ENCODE measurements at regions not wholly inside any gene's neighbourhood (a gene's known extent, or its start where the extent isn't known, plus 50 kb on each side); places are given as distances from the start of the nearest gene placed in this dataset.
"Not testable (repeated sequence)": the region's sequence is repeated elsewhere in the genome, so short reads cannot be mapped to it uniquely, and the experiment has no call there.

DNA sequence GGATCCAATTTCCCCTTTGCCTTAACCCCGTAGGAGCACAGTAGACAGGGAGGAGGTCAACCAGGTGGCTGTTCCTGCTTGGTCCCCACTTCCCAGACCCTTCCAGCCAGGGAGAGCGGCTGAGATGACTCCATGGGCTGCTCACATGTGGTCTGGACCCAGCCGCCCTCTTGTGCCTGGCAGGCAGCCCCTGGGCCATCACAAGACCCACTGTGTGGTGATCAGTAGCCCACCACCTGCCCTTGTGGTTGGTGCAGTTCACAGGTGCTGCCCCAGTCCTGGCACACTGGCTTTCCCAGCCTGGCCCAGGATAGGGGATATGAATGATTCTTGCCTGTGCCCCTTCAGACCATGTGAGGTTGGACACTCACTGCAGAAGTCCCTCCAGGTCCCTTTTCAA lies 1556.7 kb downstream of the FOXD4L5 start:
- no peak for DNase-seq
- Histone ChIP-seq H2BK15ac (ENCODE audit: low read depth, low read length) (no peak overlapping the region), H2AK5ac (ENCODE audit: insufficient read length, low read length) (no peak overlapping the region), H3K56ac (ENCODE audit: insufficient read length, low read depth, low read length) (no peak overlapping the region), H3K18ac (ENCODE audit: insufficient read length, low read depth, low read length) (no peak overlapping the region), H4K91ac (ENCODE audit: insufficient read length, low read depth, low read length) (no peak overlapping the region), H3K4me2 (ENCODE audit: insufficient read depth, insufficient read length, low read length) (no peak overlapping the region), H3K4me1 (ENCODE audit: insufficient read depth, low read length) (no peaks in the 10 kb centered on the region), H3T11ph (ENCODE audit: low read length) (no peak overlapping the region), H4K8ac (replicated peaks; ENCODE audit: insufficient read length, low read depth, low read length) (no peak overlapping the region), H3K79me1 (ENCODE audit: insufficient read depth, low read depth, low read length, poor library complexity, severe bottlenecking) (no peaks in the 10 kb centered on the region), H4K5ac (ENCODE audit: insufficient read length, low read depth, low read length) (no peak overlapping the region), H3K23ac (ENCODE audit: insufficient read length, low read depth, low read length) (no peak overlapping the region), H3K79me2 (ENCODE audit: insufficient read depth, low read length) (no peaks in the 10 kb centered on the region), H2BK12ac (ENCODE audit: insufficient read length, low read depth, low read length) (no peak overlapping the region), H3K27ac (ENCODE audit: insufficient read length, low read depth, low read length) (no peak overlapping the region), H3K4ac (ENCODE audit: low read depth, low read length) (no peak overlapping the region), H3K14ac (ENCODE audit: insufficient read depth, low read length) (no peak overlapping the region), H2BK20ac (ENCODE audit: low read depth, low read length, poor library complexity, severe bottlenecking) (no peak overlapping the region), H3K9me3 (ENCODE audit: control insufficient read depth, low read depth, low read length) (peaks cover 12% of the 10 kb centered on the region), H2BK120ac (ENCODE audit: low read depth, low read length, poor library complexity, severe bottlenecking) (no peak overlapping the region), H4K20me1 (ENCODE audit: control insufficient read depth, insufficient read depth, insufficient read length) (no peaks in the 10 kb centered on the region), H3K23me2 (ENCODE audit: insufficient read length, low read depth, low read length, poor library complexity, severe bottlenecking) (no peaks in the 10 kb centered on the region), H3K27me3 (ENCODE audit: insufficient read depth, low read length) (no peaks in the 10 kb centered on the region), H2BK5ac (ENCODE audit: insufficient read length, low read length) (no peak overlapping the region), H3K9ac (ENCODE audit: extremely low read depth, insufficient read length, low read length) (no peak overlapping the region), H2AFZ (ENCODE audit: low read length) (no peak overlapping the region)
- no CpG with 5 or more reads among the region's 3 CpGs for WGBS (ENCODE audit: extremely low coverage, insufficient read length, low lambda C conversion rate)
- no peaks in the 10 kb centered on the region for H3K4me1 Mint-ChIP-seq
- no peak overlapping the region for H3K4me3 Mint-ChIP-seq
- H3K9me3 Mint-ChIP-seq = peaks cover 51 to 67% of the 10 kb centered on the region in 2 experiments
- H3K27me3 Mint-ChIP-seq (ENCODE audit: low read depth) = no peaks in the 10 kb centered on the region; the same call in 1 of the 2 replicates
- no peaks in the 10 kb centered on the region; a peak in 1 of 7 replicates for H3K36me3 Mint-ChIP-seq (ENCODE audit: insufficient read depth in 1 of 3, low read depth in 3 of 3)
- TF ChIP-seq, protein P1, sequence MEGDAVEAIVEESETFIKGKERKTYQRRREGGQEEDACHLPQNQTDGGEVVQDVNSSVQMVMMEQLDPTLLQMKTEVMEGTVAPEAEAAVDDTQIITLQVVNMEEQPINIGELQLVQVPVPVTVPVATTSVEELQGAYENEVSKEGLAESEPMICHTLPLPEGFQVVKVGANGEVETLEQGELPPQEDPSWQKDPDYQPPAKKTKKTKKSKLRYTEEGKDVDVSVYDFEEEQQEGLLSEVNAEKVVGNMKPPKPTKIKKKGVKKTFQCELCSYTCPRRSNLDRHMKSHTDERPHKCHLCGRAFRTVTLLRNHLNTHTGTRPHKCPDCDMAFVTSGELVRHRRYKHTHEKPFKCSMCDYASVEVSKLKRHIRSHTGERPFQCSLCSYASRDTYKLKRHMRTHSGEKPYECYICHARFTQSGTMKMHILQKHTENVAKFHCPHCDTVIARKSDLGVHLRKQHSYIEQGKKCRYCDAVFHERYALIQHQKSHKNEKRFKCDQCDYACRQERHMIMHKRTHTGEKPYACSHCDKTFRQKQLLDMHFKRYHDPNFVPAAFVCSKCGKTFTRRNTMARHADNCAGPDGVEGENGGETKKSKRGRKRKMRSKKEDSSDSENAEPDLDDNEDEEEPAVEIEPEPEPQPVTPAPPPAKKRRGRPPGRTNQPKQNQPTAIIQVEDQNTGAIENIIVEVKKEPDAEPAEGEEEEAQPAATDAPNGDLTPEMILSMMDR (conservative IDR thresholded peaks at IDR 0.05) = no peak
- H3K27ac Mint-ChIP-seq = no peak overlapping the region

DNA sequence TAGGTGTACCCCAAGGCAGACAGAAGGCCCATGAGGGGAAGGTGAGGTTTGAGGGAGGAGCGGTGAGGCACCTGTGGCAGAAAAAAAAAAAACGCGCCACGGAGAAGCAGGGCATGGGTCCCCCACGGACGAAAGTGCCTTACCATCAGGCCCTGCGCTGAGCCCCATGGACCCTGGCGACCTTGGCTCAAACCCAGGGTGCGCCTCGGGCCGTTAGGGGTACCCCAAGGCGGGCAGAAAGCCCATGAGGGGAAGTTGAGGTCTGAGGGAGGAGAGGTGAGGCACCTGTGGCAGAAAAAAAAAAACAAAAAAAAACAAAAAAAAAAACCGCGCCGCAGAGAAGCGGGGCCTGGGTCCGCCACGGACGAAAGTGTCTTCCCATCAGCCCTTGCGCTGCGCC lies 1576.7 kb downstream of the FOXD4L5 start:
- H3K9me3 Mint-ChIP-seq = peaks cover 25 to 31% of the 10 kb centered on the region in 2 experiments
- not testable (repeated sequence) for H3K4me1 Mint-ChIP-seq; H2BK15ac ChIP-seq (ENCODE audit: low read depth, low read length); H3K18ac ChIP-seq (ENCODE audit: insufficient read length, low read depth, low read length); H2BK120ac ChIP-seq (ENCODE audit: low read depth, low read length, poor library complexity, severe bottlenecking); H3K9ac ChIP-seq (ENCODE audit: extremely low read depth, insufficient read length, low read length); H3T11ph ChIP-seq (ENCODE audit: low read length); H3K27ac ChIP-seq (ENCODE audit: insufficient read length, low read depth, low read length); H3K4me1 ChIP-seq (ENCODE audit: insufficient read depth, low read length); H2BK12ac ChIP-seq (ENCODE audit: insufficient read length, low read depth, low read length); H2AK5ac ChIP-seq (ENCODE audit: insufficient read length, low read length); H3K23ac ChIP-seq (ENCODE audit: insufficient read length, low read depth, low read length); H3K56ac ChIP-seq (ENCODE audit: insufficient read length, low read depth, low read length); H3K23me2 ChIP-seq (ENCODE audit: insufficient read length, low read depth, low read length, poor library complexity, severe bottlenecking); DNase-seq; H3K27me3 ChIP-seq (ENCODE audit: insufficient read depth, low read length); H3K4me2 ChIP-seq (ENCODE audit: insufficient read depth, insufficient read length, low read length); H3K27ac Mint-ChIP-seq; H3K9me3 ChIP-seq (ENCODE audit: control insufficient read depth, low read depth, low read length); H3K79me2 ChIP-seq (ENCODE audit: insufficient read depth, low read length); H2BK5ac ChIP-seq (ENCODE audit: insufficient read length, low read length); H3K79me1 ChIP-seq (ENCODE audit: insufficient read depth, low read depth, low read length, poor library complexity, severe bottlenecking); H4K20me1 ChIP-seq (ENCODE audit: control insufficient read depth, insufficient read depth, insufficient read length); H4K91ac ChIP-seq (ENCODE audit: insufficient read length, low read depth, low read length); H3K4me3 Mint-ChIP-seq; H3K27me3 Mint-ChIP-seq (ENCODE audit: low read depth); H3K36me3 Mint-ChIP-seq (ENCODE audit: insufficient read depth in 1 of 3, low read depth in 3 of 3); H2AFZ ChIP-seq (ENCODE audit: low read length); H4K5ac ChIP-seq (ENCODE audit: insufficient read length, low read depth, low read length); H3K14ac ChIP-seq (ENCODE audit: insufficient read depth, low read length); H2BK20ac ChIP-seq (ENCODE audit: low read depth, low read length, poor library complexity, severe bottlenecking); H4K8ac ChIP-seq (replicated peaks; ENCODE audit: insufficient read length, low read depth, low read length); H3K4ac ChIP-seq (ENCODE audit: low read depth, low read length)
- no CpG with 5 or more reads among the region's 21 CpGs for WGBS (ENCODE audit: extremely low coverage, insufficient read length, low lambda C conversion rate)
